SK-N-MC (cell line): ENCODE measurements at regions not wholly inside any gene's neighbourhood (a gene's known extent, or its start where the extent isn't known, plus 50 kb on each side); places are given as distances from the start of the nearest gene placed in this dataset.

Source experiments
- EZH2 ChIP-seq: fragments of 200-600 bp; sonication (generic); IDR thresholded peaks from one replicate; pipeline ENCODE4 v1.6.1; 2017; ENCODE audit warnings: antibody characterized with exemption
- FOXP2 ChIP-seq: optimal IDR thresholded peaks from 2 replicates; pipeline ENCODE3; 2011; ENCODE audit warnings: mild to moderate bottlenecking, moderate library complexity; ENCODE audit not compliant: insufficient read depth; ENCODE audit errors: extremely low read length, control extremely low read depth
- POLR2AphosphoS5 ChIP-seq: IDR thresholded peaks from 2 replicates; pipeline ENCODE4 v1.6.1; 2012; ENCODE audit warnings: mild to moderate bottlenecking, low read depth, low read length, borderline replicate concordance

GRCh38 chr1:234684856-234685255 is 74.9 kb upstream of the IRF2BP2 start:
- TF ChIP-seq EZH2 (no peak), POLR2AphosphoS5 (no peak), FOXP2 (no peak)
